ENCODE measurements at regions not wholly inside any gene's neighbourhood (a gene's known extent, or its start where the extent isn't known, plus 50 kb on each side); places are given as distances from the start of the nearest gene placed in this dataset.

DNA sequence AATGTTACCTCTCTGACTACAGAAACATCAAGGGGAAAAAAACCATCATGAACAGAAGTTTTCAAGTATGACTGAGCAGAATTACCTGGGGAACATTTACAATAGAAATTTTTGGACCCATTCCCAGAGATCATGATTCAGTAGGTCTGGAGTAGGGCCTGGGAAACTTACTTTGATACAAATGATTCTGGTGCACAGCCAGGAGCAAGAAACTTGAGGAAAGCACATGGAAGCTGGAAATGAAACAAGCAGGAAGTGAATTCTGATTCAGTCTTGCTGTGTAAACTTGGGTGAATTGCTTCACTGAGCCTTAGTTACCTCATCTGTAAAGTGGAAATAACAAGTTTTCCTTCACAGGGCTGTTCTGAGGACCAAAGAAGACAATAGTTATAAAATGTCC, 192.5 kb upstream of the TAPT1 start:
- Histone ChIP-seq H2BK20ac (ENCODE audit: low read length) (no peak overlapping the region), H2BK5ac (ENCODE audit: low read depth, low read length) (no peak overlapping the region), H3K56ac (replicated peaks; ENCODE audit: insufficient read length, low read depth, low read length) (no peak overlapping the region), H3K4me1 (replicated peaks in 1 of 4; ENCODE audit: control insufficient read depth in 3 of 4, insufficient read depth in 4 of 4, low read length in 3 of 4) (no peaks in the 10 kb centered on the region), H3K79me1 (ENCODE audit: low read depth, low read length) (no peaks in the 10 kb centered on the region), H2BK120ac (replicated peaks; ENCODE audit: low read depth, low read length) (no peak overlapping the region), H3K9ac (replicated peaks in 1 of 4; ENCODE audit: extremely low read depth in 1 of 4, low read depth in 3 of 4, low read length in 3 of 4) (no peak overlapping the region), H3K4me3 (ENCODE audit: extremely low read depth in 1 of 4, insufficient read depth in 2 of 4, low read depth in 3 of 4, low read length in 4 of 4) (no peak overlapping the region), H3K27me3 (replicated peaks in 1 of 4; ENCODE audit: control insufficient read depth in 3 of 4, extremely low read depth in 1 of 4, insufficient read depth in 3 of 4, low read length in 3 of 4) (peaks cover 0 to 1% (median 0%) of the 10 kb centered on the region in 4 experiments; a peak in 1 of 7 replicates), H2BK15ac (ENCODE audit: low read length) (no peak overlapping the region), H3K79me2 (ENCODE audit: control insufficient read depth in 1 of 2, insufficient read depth in 2 of 2, low read length in 2 of 2) (no peaks in the 10 kb centered on the region), H3K36me3 (ENCODE audit: control insufficient read depth in 2 of 4, insufficient read depth in 4 of 4, low read length in 3 of 4) (no peaks in the 10 kb centered on the region), H3K14ac (ENCODE audit: insufficient read length) (no peak overlapping the region), H3K4me2 (ENCODE audit: insufficient read depth in 1 of 2, low read depth in 2 of 2, low read length in 2 of 2) (no peak overlapping the region), H2AFZ (ENCODE audit: low read length) (no peak overlapping the region), H3K23me2 (ENCODE audit: low read depth, low read length) (no peaks in the 10 kb centered on the region), H3K4ac (replicated peaks; ENCODE audit: insufficient read length, low read depth, low read length) (no peak overlapping the region), H2BK12ac (ENCODE audit: low read depth, low read length) (no peak overlapping the region), H4K8ac (ENCODE audit: extremely low read depth, insufficient read depth, low read length) (no peak overlapping the region), H4K91ac (replicated peaks; ENCODE audit: insufficient read length, low read length) (no peak overlapping the region), H3K23ac (ENCODE audit: insufficient read length) (no peak overlapping the region), H2AK5ac (ENCODE audit: low read depth, low read length) (no peak overlapping the region), H3K9me3 (ENCODE audit: insufficient read depth in 2 of 2, low read depth in 1 of 2, low read length in 1 of 2) (peaks cover 4 to 7% of the 10 kb centered on the region in 2 experiments; a peak in 1 of 4 replicates), H3K27ac (ENCODE audit: low read depth, low read length) (no peak overlapping the region), H4K20me1 (replicated peaks in 1 of 2; ENCODE audit: control insufficient read depth in 1 of 2, insufficient read depth in 2 of 2, low read length in 2 of 2) (no peaks in the 10 kb centered on the region), H4K5ac (ENCODE audit: insufficient read length, low read depth, low read length) (no peak overlapping the region), H3K18ac (ENCODE audit: extremely low read depth, low read length) (no peak overlapping the region)
- TF ChIP-seq PHF8 (conservative IDR thresholded peaks at IDR 0.05; ENCODE audit: low read depth, low read length) = no peak
- no peak for TF ChIP-seq POLR2A (IDR thresholded peaks at IDR 0.05; ENCODE audit: control extremely low read depth in 1 of 2, low read depth in 2 of 2, low read length in 2 of 2)
- TF ChIP-seq CBX8 (IDR thresholded peaks at IDR 0.05; ENCODE audit: borderline replicate concordance, low read depth, low read length) = no peak
- no peak for TF ChIP-seq SUZ12 (IDR thresholded peaks at IDR 0.05; ENCODE audit: low read length)
- TF ChIP-seq CHD1 (IDR thresholded peaks at IDR 0.05; ENCODE audit: low read depth, low read length) = no peak
- TF ChIP-seq TBP (IDR thresholded peaks at IDR 0.05; ENCODE audit: low read depth, low read length) = no peak
- no peak for TF ChIP-seq CHD2 (IDR thresholded peaks at IDR 0.05; ENCODE audit: low read length)
- no peak for TF ChIP-seq CTBP2 (IDR thresholded peaks at IDR 0.05; ENCODE audit: borderline replicate concordance, insufficient read depth, insufficient read length, low read length)
- no peak for TF ChIP-seq CBX5 (IDR thresholded peaks at IDR 0.05; ENCODE audit: low read depth, low read length)
- no peak for TF ChIP-seq RXRA (IDR thresholded peaks at IDR 0.05; ENCODE audit: insufficient read depth, low read depth, low read length)
- no peak for TF ChIP-seq RBBP5 (IDR thresholded peaks at IDR 0.05; ENCODE audit: borderline replicate concordance, low read depth, low read length)
- no peak for TF ChIP-seq TAF7 (optimal IDR thresholded peaks at IDR 0.05; ENCODE audit: borderline replicate concordance, low read depth, low read length)
- TF ChIP-seq POLR2AphosphoS5 (IDR thresholded peaks at IDR 0.05; ENCODE audit: low read depth, low read length) = no peak
- no peak for TF ChIP-seq TEAD4 (IDR thresholded peaks at IDR 0.05; ENCODE audit: low read depth, low read length)
- no peak for TF ChIP-seq JUN (IDR thresholded peaks at IDR 0.05; ENCODE audit: low read depth, low read length)
- no peak for TF ChIP-seq TAF1 (IDR thresholded peaks at IDR 0.05; ENCODE audit: low read depth, low read length)
- POLR2A ChIA-PET (ENCODE audit: partially characterized antibody) = no interaction called here
- CTCF ChIA-PET (ENCODE audit: partially characterized antibody) = interaction anchor here (0.6 kb wide), 1 partner anchor 55 kb away, joined by 3 read pairs; no protein-coding TSS in a partner anchor
- DNase-seq (ENCODE audit: low read depth in 1 of 2, low spot score in 2 of 2) (no peak), FAIRE-seq (no peak)
